Fibroblast of lung (primary cell): ENCODE measurements at regions not wholly inside any gene's neighbourhood (a gene's known extent, or its start where the extent isn't known, plus 50 kb on each side); places are given as distances from the start of the nearest gene placed in this dataset.

Experiments
- DNase-seq, 2 donors: peaks; one replicate each; pipeline versions ENCODE4 v3.0.0 to v3.0.0-alpha.2; 2010; ENCODE audit warnings: low read depth in 2 of 2
- H2AFZ ChIP-seq: 2 replicates; pipeline ENCODE4 v1.5.1; 2012; ENCODE audit warnings: low read length, control low read depth, inconsistent platforms
- H3K27ac ChIP-seq: 2 replicates; pipeline ENCODE4 v1.5.1; 2011; ENCODE audit warnings: low read length, control low read depth; ENCODE audit not compliant: insufficient read depth
- H3K27me3 ChIP-seq: 2 replicates; pipeline ENCODE4 v1.5.1; 2011; ENCODE audit warnings: mild to moderate bottlenecking, low read length; ENCODE audit not compliant: control insufficient read depth, insufficient read depth
- H3K36me3 ChIP-seq: 2 replicates; pipeline ENCODE4 v1.5.1; 2011; ENCODE audit warnings: low read length; ENCODE audit not compliant: control insufficient read depth, insufficient read depth
- H3K4me1 ChIP-seq: 2 replicates; pipeline ENCODE4 v1.5.1; 2011; ENCODE audit warnings: low read length; ENCODE audit not compliant: control insufficient read depth, insufficient read depth; ENCODE audit errors: extremely low read depth
- H3K4me2 ChIP-seq: 2 replicates; pipeline ENCODE4 v1.5.1; 2011; ENCODE audit warnings: low read length, control low read depth; ENCODE audit not compliant: insufficient read depth; ENCODE audit errors: extremely low read depth
- H3K4me3 ChIP-seq, 4 experiments: fragments of 200-600 bp in 1 of 4; sonication (generic) in 1 of 4; replicated peaks in 1 of 4; 2 replicates each; pipeline ENCODE4 v1.5.1; 2011 to 2016; ENCODE audit warnings: low read length in 4 of 4, low read depth in 3 of 4, mild to moderate bottlenecking in 3 of 4, control low read depth in 2 of 4, inconsistent platforms in 1 of 4, mixed read lengths in 1 of 4; ENCODE audit not compliant: insufficient read depth in 1 of 4; ENCODE audit errors: control extremely low read depth in 1 of 4
- H3K79me2 ChIP-seq: 2 replicates; pipeline ENCODE4 v1.5.1; 2012; ENCODE audit warnings: mild to moderate bottlenecking, low read length, inconsistent platforms; ENCODE audit not compliant: control insufficient read depth, insufficient read depth
- H3K9ac ChIP-seq: 2 replicates; pipeline ENCODE4 v1.5.1; 2011; ENCODE audit warnings: mild to moderate bottlenecking, low read length, control low read depth; ENCODE audit not compliant: insufficient read depth
- H3K9me3 ChIP-seq: 2 replicates; pipeline ENCODE4 v1.5.1; 2012; ENCODE audit warnings: low read depth, low read length; ENCODE audit not compliant: control insufficient read depth, insufficient read depth
- H4K20me1 ChIP-seq: 2 replicates; pipeline ENCODE4 v1.5.1; 2011; ENCODE audit warnings: low read length; ENCODE audit not compliant: control insufficient read depth, insufficient read depth; ENCODE audit errors: extremely low read depth
- EZH2 ChIP-seq: IDR thresholded peaks from 2 replicates; pipeline ENCODE4 v1.5.1; 2012; ENCODE audit warnings: low read length, control low read depth, mild to moderate bottlenecking; ENCODE audit errors: missing control alignments
- TF ChIP-seq, protein P1 (sequence below), 2 donors: IDR thresholded peaks in 1 of 2; conservative IDR thresholded peaks in 1 of 2; 1 replicate in 1 of 2; 2 replicates in 1 of 2; pipeline ENCODE4 v1.5.1; 2011 to 2012; ENCODE audit warnings: low read length in 2 of 2, control low read depth in 1 of 2, inconsistent platforms in 1 of 2, low read depth in 1 of 2, mild to moderate bottlenecking in 1 of 2

GRCh38 chr4:13184199-13184598 is 299.9 kb downstream of the RAB28 start:
- Histone ChIP-seq H3K27ac (no peak overlapping the region), H2AFZ (no peak overlapping the region), H3K9ac (no peak overlapping the region), H3K4me1 (no peaks in the 10 kb centered on the region), H4K20me1 (no peaks in the 10 kb centered on the region), H3K79me2 (no peaks in the 10 kb centered on the region), H3K36me3 (no peaks in the 10 kb centered on the region), H3K27me3 (no peaks in the 10 kb centered on the region), H3K9me3 (no peaks in the 10 kb centered on the region), H3K4me2 (no peak overlapping the region), H3K4me3 (no peak overlapping the region)
- DNase-seq = no peak
- no peak for TF ChIP-seq EZH2
- TF ChIP-seq, protein P1, sequence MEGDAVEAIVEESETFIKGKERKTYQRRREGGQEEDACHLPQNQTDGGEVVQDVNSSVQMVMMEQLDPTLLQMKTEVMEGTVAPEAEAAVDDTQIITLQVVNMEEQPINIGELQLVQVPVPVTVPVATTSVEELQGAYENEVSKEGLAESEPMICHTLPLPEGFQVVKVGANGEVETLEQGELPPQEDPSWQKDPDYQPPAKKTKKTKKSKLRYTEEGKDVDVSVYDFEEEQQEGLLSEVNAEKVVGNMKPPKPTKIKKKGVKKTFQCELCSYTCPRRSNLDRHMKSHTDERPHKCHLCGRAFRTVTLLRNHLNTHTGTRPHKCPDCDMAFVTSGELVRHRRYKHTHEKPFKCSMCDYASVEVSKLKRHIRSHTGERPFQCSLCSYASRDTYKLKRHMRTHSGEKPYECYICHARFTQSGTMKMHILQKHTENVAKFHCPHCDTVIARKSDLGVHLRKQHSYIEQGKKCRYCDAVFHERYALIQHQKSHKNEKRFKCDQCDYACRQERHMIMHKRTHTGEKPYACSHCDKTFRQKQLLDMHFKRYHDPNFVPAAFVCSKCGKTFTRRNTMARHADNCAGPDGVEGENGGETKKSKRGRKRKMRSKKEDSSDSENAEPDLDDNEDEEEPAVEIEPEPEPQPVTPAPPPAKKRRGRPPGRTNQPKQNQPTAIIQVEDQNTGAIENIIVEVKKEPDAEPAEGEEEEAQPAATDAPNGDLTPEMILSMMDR (conservative IDR thresholded peaks at IDR 0.05 in 1 of 2, IDR thresholded peaks at IDR 0.05 in 1 of 2; ENCODE audit: low read depth in 1 of 2, low read length in 2 of 2) = no peak

GRCh38 chr4:13182133-13182532 is 302.0 kb downstream of the RAB28 start:
- Histone ChIP-seq H3K27me3 (no peaks in the 10 kb centered on the region), H3K4me2 (no peak overlapping the region), H3K4me1 (no peaks in the 10 kb centered on the region), H3K36me3 (no peaks in the 10 kb centered on the region), H3K79me2 (no peaks in the 10 kb centered on the region), H3K9me3 (no peaks in the 10 kb centered on the region), H3K27ac (no peak overlapping the region), H2AFZ (no peak overlapping the region), H3K9ac (no peak overlapping the region), H3K4me3 (no peak overlapping the region), H4K20me1 (no peaks in the 10 kb centered on the region)
- TF ChIP-seq, protein P1 (conservative IDR thresholded peaks at IDR 0.05 in 1 of 2, IDR thresholded peaks at IDR 0.05 in 1 of 2; ENCODE audit: low read depth in 1 of 2, low read length in 2 of 2) = no peak
- TF ChIP-seq EZH2 = no peak
- peak in 1 of 2 donors; percentile 69 for DNase-seq

GRCh38 chr4:13181681-13182080 is 302.5 kb downstream of the RAB28 start:
- no peak for TF ChIP-seq EZH2
- TF ChIP-seq, protein P1 (conservative IDR thresholded peaks at IDR 0.05 in 1 of 2, IDR thresholded peaks at IDR 0.05 in 1 of 2; ENCODE audit: low read depth in 1 of 2, low read length in 2 of 2) = no peak
- H3K4me2 ChIP-seq = no peak overlapping the region

More at GRCh38 chr4:13181681-13182080, 302.5 kb downstream of the RAB28 start:
- no peak overlapping the region for H3K27ac ChIP-seq
- H3K9me3 ChIP-seq = no peaks in the 10 kb centered on the region
- no peak overlapping the region for H3K4me3 ChIP-seq
- no peak overlapping the region for H2AFZ ChIP-seq
- no peak overlapping the region for H3K9ac ChIP-seq
- DNase-seq = no peak
- no peaks in the 10 kb centered on the region for H3K27me3 ChIP-seq
- H3K36me3 ChIP-seq = no peaks in the 10 kb centered on the region
- H4K20me1 ChIP-seq = no peaks in the 10 kb centered on the region
- no peaks in the 10 kb centered on the region for H3K79me2 ChIP-seq
- no peaks in the 10 kb centered on the region for H3K4me1 ChIP-seq
